ENCODE measurements at regions not wholly inside any gene's neighbourhood (a gene's known extent, or its start where the extent isn't known, plus 50 kb on each side); places are given as distances from the start of the nearest gene placed in this dataset.
"Not testable (repeated sequence)": the region's sequence is repeated elsewhere in the genome, so short reads cannot be mapped to it uniquely, and the experiment has no call there.

DNA sequence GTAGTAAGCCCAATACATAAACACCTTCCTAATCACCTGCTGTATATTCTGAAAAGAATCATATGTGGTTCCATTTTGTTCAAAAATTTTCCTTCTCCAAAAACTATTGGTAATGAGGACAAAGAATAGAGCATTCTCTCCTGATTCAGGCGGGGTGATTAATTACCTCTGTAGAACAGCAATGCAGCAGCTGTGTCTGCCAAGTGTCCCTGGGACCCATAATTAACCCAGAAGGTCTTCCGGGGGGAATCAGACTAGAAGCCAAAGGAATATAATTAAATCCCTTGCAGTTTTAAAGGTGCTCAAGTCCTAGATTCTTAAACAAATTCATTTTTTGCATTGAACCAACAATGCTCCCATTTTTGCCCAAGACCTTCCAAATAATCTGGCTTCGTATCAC is 60.3 kb upstream of the ABLIM1 start:
- no peaks in the 10 kb centered on the region for H3K36me3 Mint-ChIP-seq (ENCODE audit: low read depth)
- POLR2A ChIA-PET, result no interaction called here
- DNase-seq (no peak), ATAC-seq (no peak)
- TF ChIP-seq, protein P1, sequence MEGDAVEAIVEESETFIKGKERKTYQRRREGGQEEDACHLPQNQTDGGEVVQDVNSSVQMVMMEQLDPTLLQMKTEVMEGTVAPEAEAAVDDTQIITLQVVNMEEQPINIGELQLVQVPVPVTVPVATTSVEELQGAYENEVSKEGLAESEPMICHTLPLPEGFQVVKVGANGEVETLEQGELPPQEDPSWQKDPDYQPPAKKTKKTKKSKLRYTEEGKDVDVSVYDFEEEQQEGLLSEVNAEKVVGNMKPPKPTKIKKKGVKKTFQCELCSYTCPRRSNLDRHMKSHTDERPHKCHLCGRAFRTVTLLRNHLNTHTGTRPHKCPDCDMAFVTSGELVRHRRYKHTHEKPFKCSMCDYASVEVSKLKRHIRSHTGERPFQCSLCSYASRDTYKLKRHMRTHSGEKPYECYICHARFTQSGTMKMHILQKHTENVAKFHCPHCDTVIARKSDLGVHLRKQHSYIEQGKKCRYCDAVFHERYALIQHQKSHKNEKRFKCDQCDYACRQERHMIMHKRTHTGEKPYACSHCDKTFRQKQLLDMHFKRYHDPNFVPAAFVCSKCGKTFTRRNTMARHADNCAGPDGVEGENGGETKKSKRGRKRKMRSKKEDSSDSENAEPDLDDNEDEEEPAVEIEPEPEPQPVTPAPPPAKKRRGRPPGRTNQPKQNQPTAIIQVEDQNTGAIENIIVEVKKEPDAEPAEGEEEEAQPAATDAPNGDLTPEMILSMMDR (IDR thresholded peaks at IDR 0.05), result no peak
- H3K27ac Mint-ChIP-seq, result no peak overlapping the region
- intact Hi-C loops (cut with micrococcal nuclease), result no loop called here
- H3K27me3 Mint-ChIP-seq, result peaks cover 2% of the 10 kb centered on the region
- H3K4me3 Mint-ChIP-seq, result no peak overlapping the region
- H3K4me1 Mint-ChIP-seq (ENCODE audit: low read depth), result no peaks in the 10 kb centered on the region
- CTCF ChIA-PET, result no interaction called here
- no peaks in the 10 kb centered on the region for H3K9me3 Mint-ChIP-seq

DNA sequence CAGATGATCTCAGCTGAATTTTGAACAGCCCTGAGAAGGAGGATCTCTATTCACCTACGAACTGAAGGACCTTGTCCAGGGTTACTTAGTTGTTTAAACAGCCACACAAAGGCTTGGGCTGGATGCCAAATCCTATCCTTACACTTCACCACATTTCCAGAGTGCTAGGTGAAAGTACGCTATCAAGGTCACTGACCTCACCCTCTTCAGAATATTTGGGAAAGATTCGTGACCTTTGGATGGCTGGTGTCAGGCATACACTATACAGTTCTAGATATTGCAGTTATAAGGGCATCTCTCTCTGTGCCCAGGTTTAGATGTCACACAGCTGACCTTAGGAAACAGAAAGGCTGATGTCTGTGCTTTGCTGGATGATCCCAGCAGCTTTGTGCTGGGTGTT is 61.2 kb upstream of the ABLIM1 start:
- Mint-ChIP-seq H3K4me1 (ENCODE audit: low read depth) (no peaks in the 10 kb centered on the region), H3K27ac (no peak overlapping the region)
- POLR2A ChIA-PET, result no interaction called here

DNA sequence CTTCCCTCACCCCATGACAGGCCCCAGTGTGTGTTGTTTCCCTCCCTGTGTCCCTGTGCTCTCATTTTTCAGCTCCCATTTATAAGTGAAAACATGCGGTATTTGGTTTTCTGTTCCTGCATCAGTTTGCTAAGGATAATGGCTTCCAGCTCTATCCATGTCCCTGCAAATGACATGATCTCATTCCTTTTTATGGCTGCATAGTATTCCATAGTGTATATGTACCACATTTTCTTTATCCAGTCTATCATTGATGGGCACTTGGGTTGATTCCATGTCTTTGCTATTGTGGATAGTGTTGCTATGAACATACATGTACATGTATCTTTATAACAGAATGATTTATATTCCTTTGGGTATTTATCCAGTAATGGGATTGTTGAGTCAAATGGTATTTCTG is 61.9 kb upstream of the ABLIM1 start:
- H3K36me3 Mint-ChIP-seq (ENCODE audit: low read depth); H3K9me3 Mint-ChIP-seq; H3K4me3 Mint-ChIP-seq; H3K27me3 Mint-ChIP-seq; POLR2A ChIA-PET; DNase-seq; ATAC-seq; CTCF ChIA-PET; H3K27ac Mint-ChIP-seq; intact Hi-C loops (cut with micrococcal nuclease); H3K4me1 Mint-ChIP-seq (ENCODE audit: low read depth): not testable (repeated sequence)

More for the DNA sequence above, 61.2 kb upstream of the ABLIM1 start:
- ATAC-seq (no peak), DNase-seq (no peak)
- intact Hi-C loops (cut with micrococcal nuclease), result no loop called here
- no peak overlapping the region for H3K4me3 Mint-ChIP-seq
- TF ChIP-seq, protein P1 (IDR thresholded peaks at IDR 0.05), result no peak
- H3K27me3 Mint-ChIP-seq, result no peaks in the 10 kb centered on the region
- no peaks in the 10 kb centered on the region for H3K9me3 Mint-ChIP-seq
- no peaks in the 10 kb centered on the region for H3K36me3 Mint-ChIP-seq (ENCODE audit: low read depth)
- CTCF ChIA-PET, result no interaction called here

DNA sequence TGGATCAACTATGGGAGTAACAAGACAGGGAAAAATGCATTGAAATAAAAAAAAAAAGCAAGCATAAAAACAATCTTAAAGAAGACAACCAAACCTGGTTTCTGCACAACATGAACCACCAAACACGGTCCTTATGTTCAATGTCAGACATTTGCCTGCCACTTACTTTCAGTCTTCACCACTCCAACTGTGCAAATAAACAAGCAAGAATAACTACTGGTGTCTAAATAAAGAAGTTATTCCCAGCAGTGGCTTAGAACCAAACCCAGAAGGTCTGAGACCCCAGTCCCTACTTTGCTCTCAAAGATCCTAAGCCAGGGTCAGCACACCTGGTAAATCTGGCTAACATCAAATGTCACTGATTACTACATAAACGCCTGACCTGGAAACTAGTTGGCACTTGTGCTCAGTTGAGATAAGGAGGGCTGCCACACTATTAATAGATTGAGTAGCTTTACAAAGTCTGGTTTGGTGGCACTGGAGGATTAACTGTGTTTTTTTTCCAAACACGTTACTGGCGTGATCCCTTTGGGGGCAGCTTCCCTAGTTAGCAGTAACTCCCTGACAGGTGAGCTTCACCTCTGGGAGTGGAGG is 62.7 kb upstream of the ABLIM1 start:
- CTCF ChIA-PET, result no interaction called here
- no peaks in the 10 kb centered on the region for H3K36me3 Mint-ChIP-seq (ENCODE audit: low read depth)
- DNase-seq (no peak), ATAC-seq (no peak)
- no peaks in the 10 kb centered on the region for H3K27me3 Mint-ChIP-seq
- no peak overlapping the region for H3K27ac Mint-ChIP-seq
- POLR2A ChIA-PET, result no interaction called here
- no peaks in the 10 kb centered on the region for H3K9me3 Mint-ChIP-seq
- H3K4me1 Mint-ChIP-seq (ENCODE audit: low read depth), result no peaks in the 10 kb centered on the region
- intact Hi-C loops (cut with micrococcal nuclease), result no loop called here
- TF ChIP-seq, protein P1 (IDR thresholded peaks at IDR 0.05), result no peak
- no peak overlapping the region for H3K4me3 Mint-ChIP-seq

DNA sequence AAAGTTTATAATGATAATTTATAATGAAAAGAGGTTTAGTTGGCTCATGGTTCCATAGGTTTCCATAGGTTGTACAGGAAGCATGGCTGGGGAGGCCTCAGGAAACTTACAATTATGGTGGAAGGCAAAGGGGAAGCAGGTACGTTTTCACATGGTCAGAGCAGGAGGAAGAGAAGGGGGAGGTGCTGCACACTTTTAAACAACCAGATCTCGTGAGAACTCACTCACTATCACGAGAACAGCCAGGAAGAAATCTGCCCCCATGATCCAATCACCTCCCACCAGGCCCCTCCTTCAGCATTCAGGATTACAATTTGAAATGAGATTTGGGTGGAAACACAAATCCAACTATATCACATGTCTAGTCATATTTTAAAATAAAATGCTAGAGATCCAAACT is 64.1 kb upstream of the ABLIM1 start:
- H3K36me3 Mint-ChIP-seq (ENCODE audit: low read depth); ATAC-seq; CTCF ChIA-PET; H3K4me3 Mint-ChIP-seq; DNase-seq; H3K4me1 Mint-ChIP-seq (ENCODE audit: low read depth); intact Hi-C loops (cut with micrococcal nuclease); POLR2A ChIA-PET; H3K27me3 Mint-ChIP-seq; H3K9me3 Mint-ChIP-seq; H3K27ac Mint-ChIP-seq: not testable (repeated sequence)

DNA sequence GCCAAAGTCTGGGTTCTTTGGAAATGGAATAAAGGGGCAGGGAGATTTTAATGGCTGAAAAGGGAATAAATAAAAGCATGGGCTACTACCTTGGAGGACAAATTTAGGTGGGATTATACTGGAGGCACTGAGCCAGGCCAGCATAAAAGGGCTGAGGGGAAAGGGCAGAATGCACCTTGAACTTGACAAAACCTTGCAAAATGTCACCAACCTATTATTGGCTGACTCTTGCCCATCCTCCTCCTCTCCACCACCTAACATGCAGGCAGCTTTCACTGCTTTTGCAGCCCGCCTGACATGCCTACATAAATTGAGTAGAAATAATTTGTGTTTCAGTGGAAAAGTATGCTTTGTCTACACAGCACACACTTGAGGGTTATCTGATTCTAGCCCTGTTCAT is 65.3 kb upstream of the ABLIM1 start:
- no peak for ATAC-seq
- no peak overlapping the region for H3K27ac Mint-ChIP-seq
- H3K9me3 Mint-ChIP-seq, result peaks cover 1% of the 10 kb centered on the region
- H3K36me3 Mint-ChIP-seq (ENCODE audit: low read depth), result no peaks in the 10 kb centered on the region
- H3K4me1 Mint-ChIP-seq (ENCODE audit: low read depth), result no peaks in the 10 kb centered on the region
- no peaks in the 10 kb centered on the region for H3K27me3 Mint-ChIP-seq
- ChIA-PET POLR2A (interaction anchor here (1.5 kb wide), 1 partner anchor 11 kb away, joined by 3 read pairs; no protein-coding TSS in a partner anchor), CTCF (no interaction called here)
- TF ChIP-seq, protein P1 (IDR thresholded peaks at IDR 0.05), result no peak
- no peak for DNase-seq
- H3K4me3 Mint-ChIP-seq, result no peak overlapping the region
- intact Hi-C loops (cut with micrococcal nuclease), result no loop called here

Data from activated CD8-positive, alpha-beta T cell treated with anti-CD3 and anti-CD28 coated beads for 36 hours (primary cell).